Endodermal cell (in vitro differentiated cells): ENCODE measurements at regions not wholly inside any gene's neighbourhood (a gene's known extent, or its start where the extent isn't known, plus 50 kb on each side); places are given as distances from the start of the nearest gene placed in this dataset.

Experiments
- DNase-seq: peaks from one replicate; pipeline ENCODE4 v3.0.0-alpha.2; 2017
- H3K27ac ChIP-seq: 2 replicates; pipeline ENCODE4 v1.5.1; 2013; ENCODE audit warnings: mild to moderate bottlenecking, low read depth, low read length, moderate library complexity
- H3K27me3 ChIP-seq: 2 replicates; pipeline ENCODE4 v1.6.1; 2013; ENCODE audit warnings: mild to moderate bottlenecking, low read length, moderate library complexity; ENCODE audit not compliant: insufficient read depth, control insufficient read depth, poor library complexity, severe bottlenecking
- H3K36me3 ChIP-seq: 2 replicates; pipeline ENCODE4 v1.7.0; 2013; ENCODE audit warnings: mild to moderate bottlenecking, low read length, moderate library complexity; ENCODE audit not compliant: control insufficient read depth, insufficient read depth
- H3K4me1 ChIP-seq: one replicate; pipeline ENCODE4 v1.7.0; 2013; ENCODE audit warnings: low read length; ENCODE audit not compliant: control insufficient read depth, insufficient read depth
- H3K4me3 ChIP-seq: 2 replicates; pipeline ENCODE4 v1.5.1; 2013; ENCODE audit warnings: mild to moderate bottlenecking, low read length, moderate library complexity
- H3K9ac ChIP-seq: 2 replicates; pipeline ENCODE4 v1.6.1; 2013; ENCODE audit warnings: mild to moderate bottlenecking, low read length, moderate library complexity; ENCODE audit not compliant: poor library complexity, severe bottlenecking; ENCODE audit errors: extremely low read depth
- H3K9me3 ChIP-seq: 2 replicates; pipeline ENCODE4 v1.6.1; 2013; ENCODE audit warnings: mild to moderate bottlenecking, low read length, moderate library complexity; ENCODE audit not compliant: control insufficient read depth
- H3K27ac Mint-ChIP-seq: 2 replicates; pipeline ENCODE4 v1.8.0; 2020; ENCODE audit warnings: mixed read lengths
- H3K27me3 Mint-ChIP-seq: 2 replicates; pipeline ENCODE4 v1.8.0; 2021; ENCODE audit warnings: mild to moderate bottlenecking, mixed read lengths; ENCODE audit not compliant: insufficient read depth
- H3K36me3 Mint-ChIP-seq: 2 replicates; pipeline ENCODE4 v1.8.0; 2020; ENCODE audit warnings: low read depth, mixed read lengths
- H3K4me1 Mint-ChIP-seq: 2 replicates; pipeline ENCODE4 v1.8.0; 2020; ENCODE audit warnings: mixed read lengths
- H3K4me3 Mint-ChIP-seq: 2 replicates; pipeline ENCODE4 v1.8.0; 2020; ENCODE audit warnings: mild to moderate bottlenecking, moderate library complexity, mixed read lengths
- H3K9me3 Mint-ChIP-seq: 2 replicates; pipeline ENCODE4 v1.8.0; 2020; ENCODE audit warnings: mild to moderate bottlenecking, mixed read lengths
- CTCF ChIP-seq: fragments of 200-600 bp; sonication (generic); conservative IDR thresholded peaks from 2 replicates; pipeline ENCODE4 v1.5.0; 2021; ENCODE audit warnings: antibody characterized with exemption, mild to moderate bottlenecking
- WGBS, 2 experiments: methylation state at CpG; one replicate each; pipeline versions ENCODE4 v1.1.5 to v1.1.7; 2013; ENCODE audit warnings: missing lambda C conversion rate in 2 of 2, mixed read lengths in 1 of 2; ENCODE audit not compliant: insufficient coverage in 1 of 2, insufficient read length in 1 of 2; 5-methylcytosine and 5-hydroxymethylcytosine counted together

- WGBS, 2 experiments, result 97% methylated on average over 3 of the region's 3 CpGs; no CpG with 5 or more reads in 1 of the 2 experiments
- Histone ChIP-seq H3K27ac (peak overlapping the region; percentile 52), H3K9me3 (no peaks in the 10 kb centered on the region), H3K9ac (no peak overlapping the region), H3K4me3 (no peak overlapping the region), H3K27me3 (no peaks in the 10 kb centered on the region), H3K4me1 (no peaks in the 10 kb centered on the region), H3K36me3 (no peaks in the 10 kb centered on the region)
- peaks cover 10% of the 10 kb centered on the region for H3K4me1 Mint-ChIP-seq
- no peak overlapping the region for H3K4me3 Mint-ChIP-seq
- H3K27me3 Mint-ChIP-seq, result no peaks in the 10 kb centered on the region
- TF ChIP-seq CTCF, result no peak
- H3K36me3 Mint-ChIP-seq, result no peaks in the 10 kb centered on the region
- DNase-seq, result no peak
- H3K9me3 Mint-ChIP-seq, result no peaks in the 10 kb centered on the region
- H3K27ac Mint-ChIP-seq, result no peak overlapping the region
Measured at GRCh38 chr18:65988972-65989371, 238.2 kb downstream of the CDH7 start.

- peaks cover 10% of the 10 kb centered on the region for H3K4me1 Mint-ChIP-seq
- H3K27me3 Mint-ChIP-seq, result no peaks in the 10 kb centered on the region
- H3K27ac Mint-ChIP-seq, result no peak overlapping the region
- no peak overlapping the region for H3K27ac ChIP-seq
- H3K4me3 ChIP-seq, result no peak overlapping the region
- TF ChIP-seq CTCF, result no peak
- WGBS, 2 experiments, result 100% methylated on average over 1 of the region's 1 CpG; no CpG with 5 or more reads in 1 of the 2 experiments
- H3K27me3 ChIP-seq, result no peaks in the 10 kb centered on the region
- no peak for DNase-seq
- H3K36me3 ChIP-seq, result no peaks in the 10 kb centered on the region
- H3K9ac ChIP-seq, result no peak overlapping the region
- H3K9me3 Mint-ChIP-seq, result no peaks in the 10 kb centered on the region
- no peak overlapping the region for H3K4me3 Mint-ChIP-seq
- H3K36me3 Mint-ChIP-seq, result no peaks in the 10 kb centered on the region
- H3K9me3 ChIP-seq, result no peaks in the 10 kb centered on the region
- H3K4me1 ChIP-seq, result no peaks in the 10 kb centered on the region
Measured at GRCh38 chr18:65988386-65988785, 237.6 kb downstream of the CDH7 start.

GRCh38 chr18:65983750-65984149 lies 232.9 kb downstream of the CDH7 start:
- peaks cover 17% of the 10 kb centered on the region for H3K9me3 Mint-ChIP-seq
- WGBS, 2 experiments, result 82 to 100% methylated on average over 1 of the region's 1 CpG

More at GRCh38 chr18:65983750-65984149, 232.9 kb downstream of the CDH7 start:
- DNase-seq, result no peak
- H3K27ac Mint-ChIP-seq, result no peak overlapping the region
- Histone ChIP-seq H3K27me3 (no peaks in the 10 kb centered on the region), H3K27ac (no peak overlapping the region), H3K36me3 (no peaks in the 10 kb centered on the region), H3K4me1 (no peaks in the 10 kb centered on the region), H3K4me3 (no peak overlapping the region), H3K9ac (no peak overlapping the region), H3K9me3 (peaks cover 27% of the 10 kb centered on the region)
- peaks cover 8% of the 10 kb centered on the region for H3K4me1 Mint-ChIP-seq
- TF ChIP-seq CTCF, result peak; percentile 42
- H3K4me3 Mint-ChIP-seq, result no peak overlapping the region
- H3K27me3 Mint-ChIP-seq, result no peaks in the 10 kb centered on the region
- H3K36me3 Mint-ChIP-seq, result peaks cover 3% of the 10 kb centered on the region
